Epithelial cell of prostate (primary cell): ENCODE measurements at regions not wholly inside any gene's neighbourhood (a gene's known extent, or its start where the extent isn't known, plus 50 kb on each side); places are given as distances from the start of the nearest gene placed in this dataset.
"Not testable (repeated sequence)": the region's sequence is repeated elsewhere in the genome, so short reads cannot be mapped to it uniquely, and the experiment has no call there.

Source experiments
- DNase-seq: peaks from one replicate; pipeline ENCODE4 v3.0.0-alpha.2; 2011; ENCODE audit warnings: low read depth, low spot score
- H3K27ac ChIP-seq: fragments of 450-650 bp; 2 replicates; pipeline ENCODE4 v1.5.1; 2017; ENCODE audit warnings: mild to moderate bottlenecking

- DNase-seq, H3K27ac ChIP-seq: not testable (repeated sequence)
These were observed 294.6 kb downstream of the CCDC74A start for GRCh38 chr2:131822237-131822721.

GRCh38 chr2:131823058-131823457 is 295.4 kb downstream of the CCDC74A start:
- H3K27ac ChIP-seq, DNase-seq: not testable (repeated sequence)

- DNase-seq, H3K27ac ChIP-seq: not testable (repeated sequence)
These were observed 297.3 kb downstream of the CCDC74A start for GRCh38 chr2:131824986-131825385.

- DNase-seq, result no peak
- no peak overlapping the region for H3K27ac ChIP-seq
These were observed 299.9 kb downstream of the CCDC74A start for GRCh38 chr2:131827481-131828163.

- DNase-seq, result no peak
These were observed 300.5 kb downstream of the CCDC74A start for GRCh38 chr2:131828164-131828561.

GRCh38 chr2:131828633-131829455 is 301.2 kb downstream of the CCDC74A start:
- not testable (repeated sequence) for DNase-seq, H3K27ac ChIP-seq

More at GRCh38 chr2:131828164-131828561, 300.5 kb downstream of the CCDC74A start:
- H3K27ac ChIP-seq, result no peak overlapping the region

GRCh38 chr2:131829456-131830241 is 302.0 kb downstream of the CCDC74A start:
- not testable (repeated sequence) for DNase-seq, H3K27ac ChIP-seq

- DNase-seq, H3K27ac ChIP-seq: not testable (repeated sequence)
These were observed 302.7 kb downstream of the CCDC74A start for GRCh38 chr2:131830242-131830945.

GRCh38 chr2:131830946-131831310 is 303.2 kb downstream of the CCDC74A start:
- DNase-seq, H3K27ac ChIP-seq: not testable (repeated sequence)

GRCh38 chr2:131831450-131832208 is 303.9 kb downstream of the CCDC74A start:
- not testable (repeated sequence) for H3K27ac ChIP-seq, DNase-seq

GRCh38 chr2:131832209-131832780 is 304.6 kb downstream of the CCDC74A start:
- H3K27ac ChIP-seq, DNase-seq: not testable (repeated sequence)

- DNase-seq, H3K27ac ChIP-seq: not testable (repeated sequence)
These were observed 305.2 kb downstream of the CCDC74A start for GRCh38 chr2:131832917-131833316.

GRCh38 chr2:131833367-131834202 is 305.9 kb downstream of the CCDC74A start:
- H3K27ac ChIP-seq, DNase-seq: not testable (repeated sequence)

- H3K27ac ChIP-seq, DNase-seq: not testable (repeated sequence)
These were observed 306.7 kb downstream of the CCDC74A start for GRCh38 chr2:131834203-131835020.

GRCh38 chr2:131835022-131835421 is 307.3 kb downstream of the CCDC74A start:
- DNase-seq, H3K27ac ChIP-seq: not testable (repeated sequence)

- DNase-seq, result no peak
- H3K27ac ChIP-seq, result no peak overlapping the region
These were observed 308.0 kb downstream of the CCDC74A start for GRCh38 chr2:131835621-131836091.

- not testable (repeated sequence) for H3K27ac ChIP-seq, DNase-seq
These were observed 308.4 kb downstream of the CCDC74A start for GRCh38 chr2:131836116-131836515.
